Right lobe of liver (tissue), 6 donors: ENCODE measurements at regions not wholly inside any gene's neighbourhood (a gene's known extent, or its start where the extent isn't known, plus 50 kb on each side); places are given as distances from the start of the nearest gene placed in this dataset.

Experiments
- ATAC-seq, 4 donors: fragments of 200-7000 bp; cut with Tn5 transposase; one replicate each; pipeline ENCODE4 v1.9.1; 2020; ENCODE audit warnings: mild to moderate bottlenecking in 4 of 4, moderate library complexity in 4 of 4
- DNase-seq, 3 donors: peaks; one replicate each; pipeline ENCODE4 v3.0.0-alpha.2; 2020
- H3K27ac ChIP-seq, 3 donors: fragments of 200-600 bp; one replicate each; pipeline ENCODE4 v1.8.0; 2022
- H3K27me3 ChIP-seq, 2 donors: fragments of 200-600 bp; one replicate each; pipeline ENCODE4 v1.8.0; 2022
- H3K36me3 ChIP-seq, 4 donors: fragments of 200-600 bp; sonication (generic) in 1 of 4; one replicate each; pipeline versions ENCODE4 v1.5.1 to v1.8.0; 2017 to 2022; ENCODE audit warnings: control low read depth in 1 of 4
- H3K4me1 ChIP-seq, 4 donors: fragments of 200-600 bp; sonication (generic) in 1 of 4; one replicate each; pipeline versions ENCODE4 v1.5.1 to v1.8.0; 2017 to 2022; ENCODE audit warnings: control low read depth in 1 of 4
- H3K4me3 ChIP-seq, 3 donors: fragments of 200-600 bp; one replicate each; pipeline ENCODE4 v1.8.0; 2022
- H3K9me3 ChIP-seq, 4 donors: fragments of 200-600 bp; sonication (generic) in 1 of 4; one replicate each; pipeline versions ENCODE4 v1.5.1 to v1.8.0; 2017 to 2022; ENCODE audit warnings: control low read depth in 1 of 4
- CTCF ChIP-seq, 4 donors: fragments of 200-600 bp in 3 of 4; fragments of 450-650 bp in 1 of 4; IDR thresholded peaks; one replicate each; pipeline versions ENCODE4 v1.5.1 to v1.8.0; 2016 to 2022; ENCODE audit warnings: antibody characterized with exemption in 4 of 4, mild to moderate bottlenecking in 2 of 4
- POLR2A ChIP-seq: fragments of 450-650 bp; IDR thresholded peaks from one replicate; pipeline ENCODE4 v1.6.1; 2017; ENCODE audit warnings: antibody characterized with exemption, mild to moderate bottlenecking
- WGBS: methylation state at CpG from one replicate; pipeline ENCODE4 v1.1.6; 2018; ENCODE audit warnings: low coverage, low lambda C conversion rate; ENCODE audit not compliant: insufficient coverage; ENCODE audit errors: missing lambda C conversion rate; 5-methylcytosine and 5-hydroxymethylcytosine counted together
- intact Hi-C, 2 donors: fragments of 100-400 bp; cut with DNase I; formaldehyde crosslinking; loops; one replicate each; pipeline versions ENCODE4 v1.11.2 to v1.14.1; 2022
- donor health status: DM: no; HTN: yes; CAD: no.
- donor health status: DM: no; HTN: no; CAD: no.
- donor health status: DM: no; HTN: no; CAD: no.
- donor health status: DM: no; HTN: yes; CAD: no.
- donor health status: DM: no; HTN: yes; CAD: no.

- no peaks in the 10 kb centered on the region for H3K36me3 ChIP-seq
- no peak for TF ChIP-seq POLR2A
- TF ChIP-seq CTCF (IDR thresholded peaks at IDR 0.05) = no peak
- no CpG with 5 or more reads among the region's 20 CpGs for WGBS
- ATAC-seq = no peak
- H3K9me3 ChIP-seq = no peaks in the 10 kb centered on the region
- no peak overlapping the region for H3K4me3 ChIP-seq
- peaks cover 0 to 20% of the 10 kb centered on the region in 2 donors for H3K27me3 ChIP-seq
- no peaks in the 10 kb centered on the region for H3K4me1 ChIP-seq
- no peak overlapping the region for H3K27ac ChIP-seq
- DNase-seq = no peak
- intact Hi-C loops = no loop called here
These were observed 63.9 kb upstream of the SLCO4A1 start for GRCh38 chr20:62578294-62578897.

GRCh38 chr20:62580052-62580451, 62.3 kb upstream of the SLCO4A1 start:
- Histone ChIP-seq H3K4me3 (no peak overlapping the region), H3K27ac (no peak overlapping the region), H3K36me3 (no peaks in the 10 kb centered on the region), H3K9me3 (no peaks in the 10 kb centered on the region), H3K27me3 (peaks cover 0 to 20% of the 10 kb centered on the region in 2 donors), H3K4me1 (no peaks in the 10 kb centered on the region)
- intact Hi-C loops = no loop called here
- TF ChIP-seq CTCF (IDR thresholded peaks at IDR 0.05) = no peak
- no peak for TF ChIP-seq POLR2A
- 18% methylated on average over 8 of the region's 10 CpGs for WGBS
- ATAC-seq = no peak
- DNase-seq = no peak

GRCh38 chr20:62580733-62581132, 61.6 kb upstream of the SLCO4A1 start:
- 100% methylated on average over 2 of the region's 12 CpGs for WGBS
- no peak for ATAC-seq
- Histone ChIP-seq H3K9me3 (no peaks in the 10 kb centered on the region), H3K36me3 (no peaks in the 10 kb centered on the region), H3K27ac (no peak overlapping the region), H3K4me3 (no peak overlapping the region), H3K27me3 (peaks cover 0 to 20% of the 10 kb centered on the region in 2 donors), H3K4me1 (no peaks in the 10 kb centered on the region)
- intact Hi-C loops = no loop called here
- TF ChIP-seq CTCF (IDR thresholded peaks at IDR 0.05) (no peak), POLR2A (no peak)
- no peak for DNase-seq

- Histone ChIP-seq H3K27me3 (peaks cover 0 to 20% of the 10 kb centered on the region in 2 donors), H3K27ac (no peak overlapping the region), H3K4me3 (no peak overlapping the region), H3K4me1 (no peaks in the 10 kb centered on the region), H3K36me3 (no peaks in the 10 kb centered on the region), H3K9me3 (no peaks in the 10 kb centered on the region)
- ATAC-seq (no peak), DNase-seq (no peak)
- TF ChIP-seq POLR2A (no peak), CTCF (IDR thresholded peaks at IDR 0.05) (no peak)
- WGBS = 80% methylated on average over 12 of the region's 23 CpGs
- intact Hi-C loops = no loop called here
These were observed 61.0 kb upstream of the SLCO4A1 start for GRCh38 chr20:62581308-62581707.

- 13% methylated on average over 12 of the region's 16 CpGs for WGBS
- intact Hi-C loops = no loop called here
- Histone ChIP-seq H3K27ac (no peak overlapping the region), H3K36me3 (no peaks in the 10 kb centered on the region), H3K4me3 (no peak overlapping the region), H3K9me3 (no peaks in the 10 kb centered on the region), H3K4me1 (no peaks in the 10 kb centered on the region), H3K27me3 (peaks cover 0 to 20% of the 10 kb centered on the region in 2 donors)
- no peak for TF ChIP-seq CTCF (IDR thresholded peaks at IDR 0.05)
- no peak for TF ChIP-seq POLR2A
- ATAC-seq (no peak), DNase-seq (no peak)
These were observed 60.5 kb upstream of the SLCO4A1 start for GRCh38 chr20:62581806-62582205.
